GM21529 (cell line): ENCODE measurements at regions not wholly inside any gene's neighbourhood (a gene's known extent, or its start where the extent isn't known, plus 50 kb on each side); places are given as distances from the start of the nearest gene placed in this dataset.

Experiments used
- ATAC-seq: cut with Tn5 transposase; IDR thresholded peaks from one replicate; pipeline ENCODE4 v1.9.1; 2021; ENCODE audit not compliant: unreplicated experiment

- no peak for ATAC-seq
Measured at GRCh38 chr5:145130996-145131395, 704.1 kb downstream of the PRELID2 start.

- no peak for ATAC-seq
Measured at GRCh38 chr5:145129797-145130196, 705.3 kb downstream of the PRELID2 start.

GRCh38 chr5:145124806-145125205, 710.3 kb downstream of the PRELID2 start:
- ATAC-seq = no peak

GRCh38 chr5:145118611-145119010, 716.5 kb downstream of the PRELID2 start:
- no peak for ATAC-seq

- ATAC-seq = no peak
Measured at GRCh38 chr5:145118127-145118526, 717.0 kb downstream of the PRELID2 start.

GRCh38 chr5:145117285-145117684, 717.9 kb downstream of the PRELID2 start:
- ATAC-seq = no peak

- ATAC-seq = no peak
Measured at GRCh38 chr5:145111420-145111819, 723.7 kb downstream of the PRELID2 start.

- ATAC-seq = no peak
Measured at GRCh38 chr5:145110834-145111233, 724.3 kb downstream of the PRELID2 start.

- no peak for ATAC-seq
Measured at GRCh38 chr5:145110181-145110580, 725.0 kb downstream of the PRELID2 start.

GRCh38 chr5:145105384-145105783, 729.8 kb downstream of the PRELID2 start:
- no peak for ATAC-seq

GRCh38 chr5:145104106-145104505, 731.0 kb downstream of the PRELID2 start:
- no peak for ATAC-seq

- no peak for ATAC-seq
Measured at GRCh38 chr5:145101246-145101645, 733.9 kb downstream of the PRELID2 start.

- no peak for ATAC-seq
Measured at GRCh38 chr5:145090115-145090514, 745.0 kb downstream of the PRELID2 start.

GRCh38 chr5:145084834-145085233, 750.3 kb downstream of the PRELID2 start:
- no peak for ATAC-seq

GRCh38 chr5:145077028-145077427, 758.1 kb downstream of the PRELID2 start:
- no peak for ATAC-seq

- no peak for ATAC-seq
Measured at GRCh38 chr5:145076040-145076439, 759.1 kb downstream of the PRELID2 start.

GRCh38 chr5:145072889-145073288, 762.3 kb downstream of the PRELID2 start:
- ATAC-seq = no peak

- ATAC-seq = no peak
Measured at GRCh38 chr5:145068721-145069120, 766.4 kb downstream of the PRELID2 start.

GRCh38 chr5:145062280-145063062, 772.7 kb downstream of the PRELID2 start:
- no peak for ATAC-seq

GRCh38 chr5:145056800-145057199, 778.3 kb downstream of the PRELID2 start:
- peak; percentile 99 for ATAC-seq

- ATAC-seq = no peak
Measured at GRCh38 chr5:145050181-145050580, 785.0 kb downstream of the PRELID2 start.

- no peak for ATAC-seq
Measured at GRCh38 chr5:145044970-145045369, 790.2 kb downstream of the PRELID2 start.

GRCh38 chr5:145028626-145029025, 806.5 kb downstream of the PRELID2 start:
- no peak for ATAC-seq
